ENCODE measurements at regions not wholly inside any gene's neighbourhood (a gene's known extent, or its start where the extent isn't known, plus 50 kb on each side); places are given as distances from the start of the nearest gene placed in this dataset.
A peak's percentile ranks its signal among the peaks of the same experiment; 100 is the strongest.
"Not testable (repeated sequence)": the region's sequence is repeated elsewhere in the genome, so short reads cannot be mapped to it uniquely, and the experiment has no call there.

DNA sequence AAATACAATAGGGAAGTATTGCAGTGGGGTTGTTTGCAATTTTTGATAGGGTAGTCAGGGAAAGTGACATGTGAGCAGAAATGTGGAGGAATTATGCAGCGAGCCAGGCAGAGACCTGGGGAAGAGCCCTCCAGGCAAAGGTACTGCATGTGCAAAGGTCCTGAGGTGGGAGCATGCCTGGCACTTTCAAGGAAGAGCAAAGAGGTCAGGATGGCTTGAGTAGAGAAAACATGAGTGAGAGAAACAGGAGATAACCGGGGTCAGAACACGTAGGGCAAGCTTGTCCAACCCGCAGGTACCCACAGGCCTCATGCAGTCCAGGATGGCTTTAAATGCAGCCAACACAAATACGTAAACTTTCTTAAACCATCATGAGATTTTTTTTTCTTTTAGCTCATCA is 71.0 kb downstream of the COQ2 start:
- peaks cover 87% of the 10 kb centered on the region for H3K4me1 Mint-ChIP-seq (ENCODE audit: low read depth)
- H3K4me3 Mint-ChIP-seq, result no peak overlapping the region
- no peaks in the 10 kb centered on the region for H3K9me3 Mint-ChIP-seq (ENCODE audit: low read depth)
- H3K27me3 Mint-ChIP-seq, result no peaks in the 10 kb centered on the region
- H3K36me3 Mint-ChIP-seq, result peaks cover 2% of the 10 kb centered on the region
- H3K27ac Mint-ChIP-seq, result peak overlapping the region; percentile 68

DNA sequence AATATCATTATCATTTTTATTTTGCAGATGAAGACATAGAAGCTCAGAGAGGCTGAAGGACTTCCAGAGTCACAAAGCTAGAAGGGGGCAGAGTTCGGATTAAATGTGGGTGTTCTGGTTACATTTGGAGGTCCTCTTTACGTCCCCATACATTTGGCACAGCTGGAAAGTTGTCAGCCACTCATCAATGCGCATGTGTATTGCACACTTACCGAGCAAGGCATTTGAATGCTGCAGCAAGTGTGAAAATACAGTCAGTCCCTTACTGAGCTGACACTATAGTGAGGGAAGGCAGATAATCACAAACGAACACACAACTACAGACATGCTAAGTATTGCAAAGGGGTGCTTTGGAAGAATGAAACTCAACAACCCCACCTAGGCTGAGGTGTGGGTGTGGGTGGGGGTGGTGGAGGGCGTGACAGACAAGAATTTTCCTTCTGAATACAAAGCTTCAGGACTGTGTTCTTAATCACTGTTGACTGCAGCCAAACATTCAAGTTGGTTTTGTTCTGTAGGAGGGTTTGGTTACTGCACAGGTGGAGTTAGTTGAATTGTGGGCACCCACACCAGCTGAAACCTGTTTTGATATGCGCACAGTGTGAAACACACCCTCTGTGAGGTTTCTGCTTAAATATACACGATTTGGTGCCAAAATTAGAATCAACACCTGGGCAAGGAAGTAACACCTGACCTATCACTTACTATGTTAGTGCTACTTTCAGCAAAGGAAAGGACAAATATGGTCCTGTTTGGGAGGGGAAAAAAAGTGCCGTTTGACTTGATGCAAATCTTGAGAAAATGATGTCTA is 72.4 kb downstream of the COQ2 start:
- H3K4me3 Mint-ChIP-seq, result peak overlapping the region; percentile 59
- no peaks in the 10 kb centered on the region for H3K9me3 Mint-ChIP-seq (ENCODE audit: low read depth)
- peaks cover 2% of the 10 kb centered on the region for H3K36me3 Mint-ChIP-seq
- no peaks in the 10 kb centered on the region for H3K27me3 Mint-ChIP-seq
- peaks cover 73% of the 10 kb centered on the region for H3K4me1 Mint-ChIP-seq (ENCODE audit: low read depth)
- peak overlapping the region; percentile 62 for H3K27ac Mint-ChIP-seq

GRCh38 chr4:83209419-83209818 is 75.2 kb downstream of the COQ2 start:
- H3K9me3 Mint-ChIP-seq (ENCODE audit: low read depth), result no peaks in the 10 kb centered on the region
- peaks cover 2% of the 10 kb centered on the region for H3K36me3 Mint-ChIP-seq
- no peaks in the 10 kb centered on the region for H3K27me3 Mint-ChIP-seq
- H3K4me3 Mint-ChIP-seq, result no peak overlapping the region
- H3K4me1 Mint-ChIP-seq (ENCODE audit: low read depth), result peaks cover 48% of the 10 kb centered on the region
- H3K27ac Mint-ChIP-seq, result no peak overlapping the region

- Mint-ChIP-seq H3K27ac (no peak overlapping the region), H3K9me3 (ENCODE audit: low read depth) (no peaks in the 10 kb centered on the region)
These were observed 75.9 kb downstream of the COQ2 start for GRCh38 chr4:83208371-83209365.

DNA sequence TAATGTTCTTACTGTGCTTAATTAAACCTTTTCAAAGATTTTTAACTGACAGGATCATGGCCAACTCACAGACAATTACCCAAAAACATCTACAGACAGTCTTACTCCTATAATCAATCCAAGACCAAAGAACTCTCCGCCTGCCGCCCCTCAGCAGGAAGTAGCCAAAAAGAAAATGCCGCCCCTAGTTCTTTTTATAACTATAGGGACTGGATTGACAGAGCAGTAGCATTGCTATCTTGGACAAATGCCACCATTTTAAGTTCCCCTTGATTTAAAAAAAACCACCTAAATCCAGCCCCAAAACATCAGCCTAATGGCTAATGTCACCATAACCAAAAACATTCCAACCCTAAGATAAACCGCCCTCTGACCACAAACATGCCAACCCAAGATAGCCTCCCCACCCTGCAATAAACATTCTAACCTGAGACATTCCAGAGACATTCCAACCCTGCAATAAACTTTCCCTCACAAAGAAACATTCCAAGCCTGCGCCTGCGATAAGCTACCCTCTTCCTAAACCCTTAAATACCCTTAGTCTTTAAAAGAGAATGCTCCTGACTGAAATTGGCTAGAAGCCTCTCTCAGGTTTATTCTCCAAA is 77.0 kb downstream of the COQ2 start:
- peaks cover 2% of the 10 kb centered on the region for H3K36me3 Mint-ChIP-seq
- H3K4me1 Mint-ChIP-seq (ENCODE audit: low read depth), result peaks cover 36% of the 10 kb centered on the region
- H3K9me3 Mint-ChIP-seq (ENCODE audit: low read depth), result no peaks in the 10 kb centered on the region
- H3K4me3 Mint-ChIP-seq, result no peak overlapping the region
- H3K27me3 Mint-ChIP-seq, result no peaks in the 10 kb centered on the region
- no peak overlapping the region for H3K27ac Mint-ChIP-seq

More at GRCh38 chr4:83208371-83209365, 75.9 kb downstream of the COQ2 start:
- Mint-ChIP-seq H3K4me1 (ENCODE audit: low read depth) (peaks cover 46% of the 10 kb centered on the region), H3K36me3 (peaks cover 2% of the 10 kb centered on the region), H3K4me3 (no peak overlapping the region), H3K27me3 (no peaks in the 10 kb centered on the region)

DNA sequence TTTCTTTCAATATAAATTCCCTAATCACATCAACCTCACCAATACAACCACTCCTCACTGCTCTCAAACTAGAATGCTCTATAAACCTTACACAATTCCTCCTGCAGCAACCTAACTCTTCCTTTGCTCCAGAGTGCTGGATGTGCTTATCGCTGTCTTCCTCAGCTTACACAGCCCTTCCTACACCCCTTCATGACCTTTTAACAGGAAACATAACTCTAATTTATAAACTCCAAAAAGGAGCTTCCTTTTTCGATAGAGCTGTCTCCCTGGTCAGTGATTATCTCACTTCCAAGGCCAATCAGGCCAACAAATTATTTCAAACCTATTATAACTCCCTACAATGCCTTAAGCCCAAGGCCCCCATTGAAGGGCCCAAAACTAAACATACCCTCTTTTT is 78.8 kb downstream of the COQ2 start:
- peaks cover 2% of the 10 kb centered on the region for H3K36me3 Mint-ChIP-seq
- H3K27ac Mint-ChIP-seq, result no peak overlapping the region
- no peaks in the 10 kb centered on the region for H3K27me3 Mint-ChIP-seq
- no peaks in the 10 kb centered on the region for H3K9me3 Mint-ChIP-seq (ENCODE audit: low read depth)
- H3K4me3 Mint-ChIP-seq, result no peak overlapping the region
- H3K4me1 Mint-ChIP-seq (ENCODE audit: low read depth), result peaks cover 19% of the 10 kb centered on the region

DNA sequence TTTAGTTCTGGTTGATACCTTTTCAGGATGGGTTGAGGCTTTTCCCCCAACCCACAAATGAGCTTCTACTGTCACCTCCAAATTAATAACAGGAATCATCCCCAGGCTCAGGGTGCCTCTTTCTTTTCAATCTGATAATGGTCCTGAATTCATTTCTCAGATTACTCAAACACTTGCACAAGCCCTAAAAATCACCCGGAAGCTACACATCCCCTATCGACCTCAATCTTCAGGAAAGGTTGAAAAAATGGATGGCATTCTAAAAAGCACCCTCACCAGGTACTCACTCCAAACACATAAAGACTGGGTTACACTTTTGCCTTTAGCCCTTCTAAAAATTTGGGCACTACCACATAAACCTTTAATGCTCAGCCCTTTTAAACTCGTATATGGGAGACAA is 79.9 kb downstream of the COQ2 start:
- H3K4me3 Mint-ChIP-seq, result no peak overlapping the region
- H3K27ac Mint-ChIP-seq, result no peak overlapping the region
- H3K36me3 Mint-ChIP-seq, result peaks cover 2% of the 10 kb centered on the region
- peaks cover 9% of the 10 kb centered on the region for H3K4me1 Mint-ChIP-seq (ENCODE audit: low read depth)
- H3K9me3 Mint-ChIP-seq (ENCODE audit: low read depth), result no peaks in the 10 kb centered on the region
- no peaks in the 10 kb centered on the region for H3K27me3 Mint-ChIP-seq

- Mint-ChIP-seq H3K27me3 (no peaks in the 10 kb centered on the region), H3K36me3 (no peaks in the 10 kb centered on the region)
These were observed 82.8 kb downstream of the COQ2 start for GRCh38 chr4:83201761-83202160.

DNA sequence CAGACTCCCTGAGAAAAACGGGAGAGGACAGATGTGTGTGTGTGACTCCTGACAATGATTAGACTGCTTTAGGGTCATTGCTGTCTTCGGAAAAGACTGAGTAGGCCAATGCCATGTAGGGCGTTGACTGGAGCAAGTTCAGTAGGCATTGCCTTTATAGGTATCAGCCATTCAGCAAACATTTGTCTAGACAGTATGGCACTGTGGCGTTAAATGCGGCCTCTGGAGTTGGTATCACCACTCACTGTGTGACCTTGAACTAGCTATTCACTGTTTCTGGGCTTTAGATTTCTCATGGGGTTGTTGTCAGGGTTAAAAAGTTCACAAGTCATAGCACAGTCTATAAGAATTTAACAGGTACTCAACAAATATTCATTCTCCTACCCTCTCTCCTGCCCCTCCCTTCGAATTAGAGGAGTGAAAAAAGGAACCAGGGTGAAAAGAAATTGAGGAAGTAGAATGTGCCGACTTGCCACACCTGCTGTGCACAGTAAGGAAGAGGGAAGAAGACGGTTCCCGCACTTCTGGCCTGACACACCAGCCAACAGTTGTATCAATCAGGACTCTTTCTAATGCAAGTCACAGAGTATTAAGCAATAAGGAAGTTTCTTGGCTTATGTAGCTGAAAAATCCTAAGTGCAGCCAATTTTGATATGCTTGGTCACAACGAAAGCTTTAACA is 83.2 kb upstream of the PLAC8 start:
- H3K9me3 Mint-ChIP-seq (ENCODE audit: low read depth), result no peaks in the 10 kb centered on the region
- H3K27ac Mint-ChIP-seq, result no peak overlapping the region
- no peaks in the 10 kb centered on the region for H3K27me3 Mint-ChIP-seq
- peaks cover 7% of the 10 kb centered on the region for H3K4me1 Mint-ChIP-seq (ENCODE audit: low read depth)
- H3K36me3 Mint-ChIP-seq, result peaks cover 2% of the 10 kb centered on the region
- no peak overlapping the region for H3K4me3 Mint-ChIP-seq

More at GRCh38 chr4:83201761-83202160, 82.8 kb downstream of the COQ2 start:
- peaks cover 4% of the 10 kb centered on the region for H3K4me1 Mint-ChIP-seq (ENCODE audit: low read depth)
- H3K4me3 Mint-ChIP-seq, result no peak overlapping the region
- H3K27ac Mint-ChIP-seq, result no peak overlapping the region
- no peaks in the 10 kb centered on the region for H3K9me3 Mint-ChIP-seq (ENCODE audit: low read depth)

GRCh38 chr4:83196921-83197320 is 82.4 kb upstream of the PLAC8 start:
- H3K27ac Mint-ChIP-seq, result no peak overlapping the region
- H3K27me3 Mint-ChIP-seq, result no peaks in the 10 kb centered on the region
- no peaks in the 10 kb centered on the region for H3K9me3 Mint-ChIP-seq (ENCODE audit: low read depth)
- H3K4me3 Mint-ChIP-seq, result no peak overlapping the region
- peaks cover 2% of the 10 kb centered on the region for H3K36me3 Mint-ChIP-seq
- H3K4me1 Mint-ChIP-seq (ENCODE audit: low read depth), result peaks cover 7% of the 10 kb centered on the region

DNA sequence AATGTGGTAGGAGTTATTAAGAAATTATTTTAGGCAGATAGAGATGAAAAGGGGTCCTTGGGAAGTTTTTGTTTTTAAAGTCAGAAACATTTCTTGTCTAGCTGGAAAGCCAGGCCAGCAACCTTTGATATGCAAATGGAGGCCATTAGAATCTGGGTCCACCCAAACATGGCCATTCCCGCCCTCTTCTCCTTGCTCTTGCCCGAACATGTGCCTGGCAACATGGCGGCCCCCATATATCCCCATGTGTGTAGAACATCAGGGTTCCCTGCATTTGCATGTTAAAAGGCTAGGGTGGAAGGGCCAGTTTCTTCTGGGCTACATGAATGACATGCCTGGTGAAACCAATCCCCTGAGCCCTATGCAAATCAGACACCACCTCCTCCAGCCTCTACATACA is 80.7 kb upstream of the PLAC8 start:
- no peaks in the 10 kb centered on the region for H3K27me3 Mint-ChIP-seq
- no peaks in the 10 kb centered on the region for H3K9me3 Mint-ChIP-seq (ENCODE audit: low read depth)
- H3K27ac Mint-ChIP-seq, result no peak overlapping the region
- H3K4me1 Mint-ChIP-seq (ENCODE audit: low read depth), result peaks cover 7% of the 10 kb centered on the region
- H3K4me3 Mint-ChIP-seq, result no peak overlapping the region
- peaks cover 5% of the 10 kb centered on the region for H3K36me3 Mint-ChIP-seq

GRCh38 chr4:83194588-83194987 is 80.1 kb upstream of the PLAC8 start:
- H3K27me3 Mint-ChIP-seq; H3K4me3 Mint-ChIP-seq; H3K4me1 Mint-ChIP-seq (ENCODE audit: low read depth); H3K9me3 Mint-ChIP-seq (ENCODE audit: low read depth); H3K36me3 Mint-ChIP-seq; H3K27ac Mint-ChIP-seq: not testable (repeated sequence)

GRCh38 chr4:83192634-83193033 is 78.1 kb upstream of the PLAC8 start:
- peaks cover 7% of the 10 kb centered on the region for H3K36me3 Mint-ChIP-seq
- H3K27me3 Mint-ChIP-seq, result no peaks in the 10 kb centered on the region
- H3K4me3 Mint-ChIP-seq, result no peak overlapping the region
- H3K9me3 Mint-ChIP-seq (ENCODE audit: low read depth), result no peaks in the 10 kb centered on the region
- peaks cover 18% of the 10 kb centered on the region for H3K4me1 Mint-ChIP-seq (ENCODE audit: low read depth)
- no peak overlapping the region for H3K27ac Mint-ChIP-seq

GRCh38 chr4:83191026-83191425 is 76.5 kb upstream of the PLAC8 start:
- H3K27me3 Mint-ChIP-seq, result no peaks in the 10 kb centered on the region
- H3K27ac Mint-ChIP-seq, result no peak overlapping the region
- H3K9me3 Mint-ChIP-seq (ENCODE audit: low read depth), result no peaks in the 10 kb centered on the region
- no peak overlapping the region for H3K4me3 Mint-ChIP-seq
- peaks cover 11% of the 10 kb centered on the region for H3K4me1 Mint-ChIP-seq (ENCODE audit: low read depth)
- H3K36me3 Mint-ChIP-seq, result peaks cover 7% of the 10 kb centered on the region

Data from activated naive CD8-positive, alpha-beta T cell (primary cell).